Stimulated activated naive B cell treated with anti-CD40 and anti-IgM and Interleukin-4, amounts not matched to agents 10 μg/mL and 1 μg/mL and 100 μg/mL, for 72 hours (primary cell): ENCODE measurements at regions not wholly inside any gene's neighbourhood (a gene's known extent, or its start where the extent isn't known, plus 50 kb on each side); places are given as distances from the start of the nearest gene placed in this dataset.
A peak's percentile ranks its signal among the peaks of the same experiment; 100 is the strongest.
"Not testable (repeated sequence)": the region's sequence is repeated elsewhere in the genome, so short reads cannot be mapped to it uniquely, and the experiment has no call there.

Experiments used
- ATAC-seq, 2 donors: fragments of 150-1000 bp; cut with Tn5 transposase; replicated peaks; 2 replicates each; pipeline ENCODE4 v1.10.0; 2021; ENCODE audit warnings: moderate library complexity in 1 of 2
- DNase-seq: peaks from one replicate; pipeline ENCODE4 v3.0.0; 2021
- H3K27ac Mint-ChIP-seq: one replicate; pipeline ENCODE4 v1.8.0; 2022; ENCODE audit warnings: mild to moderate bottlenecking, mixed read lengths
- H3K27me3 Mint-ChIP-seq, 2 donors: one replicate each; pipeline ENCODE4 v1.8.0; 2022; ENCODE audit warnings: mixed read lengths in 2 of 2
- H3K36me3 Mint-ChIP-seq, 2 donors: one replicate each; pipeline ENCODE4 v1.8.0; 2022; ENCODE audit warnings: mixed read lengths in 2 of 2, mild to moderate bottlenecking in 1 of 2
- H3K4me1 Mint-ChIP-seq, 2 donors: one replicate each; pipeline ENCODE4 v1.8.0; 2022; ENCODE audit warnings: mixed read lengths in 2 of 2, mild to moderate bottlenecking in 1 of 2
- H3K4me3 Mint-ChIP-seq, 2 donors: one replicate each; pipeline ENCODE4 v1.8.0; 2022; ENCODE audit warnings: mild to moderate bottlenecking in 2 of 2, mixed read lengths in 2 of 2, moderate library complexity in 1 of 2
- H3K9me3 Mint-ChIP-seq, 2 donors: one replicate each; pipeline ENCODE4 v1.8.0; 2022; ENCODE audit warnings: mixed read lengths in 2 of 2, mild to moderate bottlenecking in 1 of 2

DNA sequence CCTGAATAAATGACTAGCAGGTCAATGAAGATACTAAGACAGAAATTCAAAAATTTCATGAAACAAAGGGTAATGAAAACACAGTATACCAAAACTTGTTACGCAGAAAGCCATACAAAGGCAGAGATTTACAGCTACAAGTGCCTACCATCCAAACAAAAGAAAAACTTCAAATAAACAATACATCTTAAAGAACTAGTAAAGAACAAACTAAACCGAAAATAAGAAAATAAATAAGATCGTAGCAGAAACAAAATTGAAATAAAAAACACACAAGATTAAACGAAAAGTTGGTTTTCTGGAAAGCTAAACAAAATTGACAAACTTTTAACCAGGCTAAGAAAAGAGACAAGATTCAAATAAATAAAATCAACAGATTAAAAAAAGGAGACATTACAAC, 51.5 kb downstream of the VPREB1 start:
- ATAC-seq, H3K27me3 Mint-ChIP-seq, H3K27ac Mint-ChIP-seq, DNase-seq, H3K9me3 Mint-ChIP-seq: not testable (repeated sequence)
- H3K36me3 Mint-ChIP-seq, result peaks cover 13 to 16% of the 10 kb centered on the region in 2 donors
- peak overlapping the region in 1 of 2 donors; percentile 35 for H3K4me3 Mint-ChIP-seq
- peaks cover 20 to 39% of the 10 kb centered on the region in 2 donors for H3K4me1 Mint-ChIP-seq

DNA sequence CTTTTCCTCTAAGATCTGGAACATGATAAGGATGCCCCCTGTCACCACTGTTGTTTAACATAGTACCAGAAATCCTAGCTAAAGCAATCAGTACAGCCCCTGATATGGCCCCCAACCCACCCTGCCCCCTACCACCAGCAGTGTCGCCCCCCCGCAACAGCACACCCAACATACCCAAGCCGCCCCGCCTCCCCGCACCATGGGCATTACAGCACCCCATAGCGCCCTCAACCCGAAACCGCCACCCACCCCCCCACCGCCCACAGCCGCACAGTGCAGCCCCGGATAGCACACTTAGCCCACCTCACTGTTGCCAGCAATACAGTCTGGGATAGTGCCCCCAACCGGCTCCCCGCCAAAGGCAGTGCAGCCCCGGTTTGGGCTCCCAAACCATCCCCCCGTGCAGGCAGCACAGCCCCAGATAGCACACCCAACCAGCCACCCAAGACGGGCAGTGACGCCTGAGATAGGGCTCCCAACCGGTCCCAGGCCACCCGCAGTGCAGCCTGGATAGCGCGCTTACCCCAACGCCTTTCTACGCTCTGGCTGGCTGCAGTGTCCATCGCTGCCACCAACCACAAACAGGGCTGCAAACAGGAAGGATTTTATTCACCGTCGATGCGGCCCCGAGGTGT, 52.7 kb downstream of the VPREB1 start:
- peak; percentile 18 for DNase-seq
- not testable (repeated sequence) for H3K9me3 Mint-ChIP-seq

DNA sequence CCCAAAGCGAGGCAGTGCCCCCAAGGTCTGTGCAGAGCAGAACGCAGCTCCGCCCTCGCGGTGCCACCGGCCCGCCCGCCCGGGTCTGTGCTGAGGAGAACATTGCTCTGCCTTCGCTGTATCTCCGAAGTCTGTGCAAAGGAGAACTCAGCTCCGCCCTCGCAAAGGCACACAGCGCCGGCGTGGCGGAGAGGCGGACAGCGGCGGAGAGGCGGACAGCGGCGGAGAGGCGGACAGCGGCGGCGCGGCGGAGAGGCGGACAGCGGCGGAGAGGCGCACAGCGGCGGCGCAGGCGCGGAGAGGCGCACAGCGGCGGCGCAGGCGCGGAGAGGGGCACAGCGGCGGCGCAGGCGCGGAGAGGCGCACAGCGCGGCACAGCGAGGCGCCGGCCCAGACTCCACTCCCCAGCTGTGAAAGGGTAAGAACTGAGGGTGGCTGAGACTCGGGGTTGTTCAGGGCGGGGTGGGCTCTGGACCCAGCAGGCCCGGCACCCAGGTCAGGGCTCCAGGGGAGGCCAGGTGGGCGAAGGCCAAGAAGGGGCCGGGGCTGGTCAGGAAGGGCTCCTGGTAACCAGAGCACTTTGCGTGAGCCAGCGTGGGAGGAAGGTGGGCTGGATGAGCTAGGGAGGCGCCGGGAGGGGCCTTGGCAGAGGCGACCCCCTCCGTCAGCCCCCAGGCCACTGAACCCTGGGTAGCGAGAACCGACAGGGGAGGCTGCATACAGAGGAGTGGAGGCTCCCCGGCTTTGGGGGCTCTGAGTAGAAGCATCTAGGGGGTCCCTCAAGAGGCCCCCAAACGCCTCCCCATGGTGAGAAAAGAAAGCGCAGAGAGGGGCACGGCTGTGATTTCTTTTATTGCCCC, 53.4 kb downstream of the VPREB1 start:
- H3K36me3 Mint-ChIP-seq, result peaks cover 13 to 22% of the 10 kb centered on the region in 2 donors
- not testable (repeated sequence) for H3K27me3 Mint-ChIP-seq, H3K9me3 Mint-ChIP-seq
- peak overlapping the region; percentile 93 for H3K27ac Mint-ChIP-seq
- peaks cover 25 to 55% of the 10 kb centered on the region in 2 donors for H3K4me1 Mint-ChIP-seq
- H3K4me3 Mint-ChIP-seq, result peak overlapping the region; percentile 94 to 96
- DNase-seq (peak; percentile 77), ATAC-seq (peak; percentile 99 to 100)

More for the DNA sequence above, 52.7 kb downstream of the VPREB1 start:
- not testable (repeated sequence) for H3K27me3 Mint-ChIP-seq
- Mint-ChIP-seq H3K4me3 (peak overlapping the region; percentile 94 to 96), H3K4me1 (peaks cover 22 to 49% of the 10 kb centered on the region in 2 donors), H3K36me3 (peaks cover 10 to 18% of the 10 kb centered on the region in 2 donors), H3K27ac (peak overlapping the region; percentile 93)
- ATAC-seq, result peak; percentile 30 to 36

DNA sequence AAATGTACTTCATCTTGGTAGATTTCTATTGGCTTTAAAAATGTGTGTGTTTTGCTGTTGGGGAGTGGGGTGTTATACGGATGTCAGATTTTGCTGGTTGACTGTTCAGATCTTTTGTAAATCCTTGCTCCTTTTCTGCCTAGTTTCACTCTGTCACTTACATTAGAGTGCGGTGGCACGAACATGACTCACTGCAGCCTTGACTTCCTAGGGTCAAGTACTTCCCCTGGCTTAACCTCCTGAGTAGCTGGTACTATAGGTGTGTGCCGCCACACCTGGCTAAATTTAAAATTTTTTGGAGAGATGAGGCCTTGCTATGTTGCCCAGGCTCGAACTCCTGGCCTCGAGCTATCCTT, 54.0 kb downstream of the VPREB1 start:
- not testable (repeated sequence) for DNase-seq, H3K9me3 Mint-ChIP-seq, H3K27me3 Mint-ChIP-seq, ATAC-seq
- Mint-ChIP-seq H3K36me3 (peaks cover 10 to 17% of the 10 kb centered on the region in 2 donors), H3K4me1 (peaks cover 24 to 53% of the 10 kb centered on the region in 2 donors), H3K27ac (peak overlapping the region; percentile 93), H3K4me3 (peak overlapping the region; percentile 94 to 96)

DNA sequence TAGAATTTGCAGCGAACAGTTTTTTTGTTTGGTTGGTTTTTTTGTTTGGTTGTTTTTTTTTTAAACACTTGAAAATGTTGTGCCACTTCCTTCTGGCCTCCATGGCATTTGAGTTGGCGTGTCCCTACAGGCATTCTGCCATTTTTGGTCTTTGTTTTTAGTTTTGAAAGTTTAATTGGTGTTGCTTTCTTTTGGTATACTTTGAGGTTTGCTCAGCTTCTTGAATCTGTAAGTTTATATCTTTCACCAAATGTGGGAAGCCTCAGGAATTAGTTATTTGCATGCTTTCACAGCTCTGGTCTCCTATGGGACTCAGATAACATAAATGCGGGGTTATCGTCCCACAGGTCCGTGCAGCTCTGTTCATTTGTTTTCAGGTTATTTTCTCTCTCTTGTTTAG, 55.9 kb downstream of the VPREB1 start:
- H3K4me3 Mint-ChIP-seq, H3K27ac Mint-ChIP-seq, ATAC-seq, H3K9me3 Mint-ChIP-seq, H3K27me3 Mint-ChIP-seq, DNase-seq: not testable (repeated sequence)
- H3K36me3 Mint-ChIP-seq, result peaks cover 18 to 26% of the 10 kb centered on the region in 2 donors
- peaks cover 21 to 50% of the 10 kb centered on the region in 2 donors for H3K4me1 Mint-ChIP-seq

DNA sequence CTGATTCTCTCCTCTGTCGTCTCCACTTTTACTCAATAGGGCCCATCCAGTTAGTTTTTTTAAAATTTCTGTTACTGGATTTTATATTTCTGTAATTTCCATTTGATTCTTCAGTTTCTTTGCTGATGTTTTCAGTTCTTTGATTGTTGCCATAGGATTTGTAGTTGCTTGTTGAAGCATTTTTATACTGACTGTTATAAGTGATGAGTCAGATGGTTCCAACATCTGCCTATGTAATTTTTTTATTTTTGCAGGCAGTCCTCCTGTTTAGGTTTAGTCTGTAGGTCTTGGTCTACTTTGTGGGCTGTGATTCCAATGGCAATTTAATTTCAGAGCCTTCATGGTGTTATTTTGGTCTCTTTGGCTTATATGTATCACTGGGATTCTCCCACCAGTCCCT, 56.4 kb downstream of the VPREB1 start:
- H3K4me3 Mint-ChIP-seq, H3K27ac Mint-ChIP-seq, H3K27me3 Mint-ChIP-seq, ATAC-seq, H3K9me3 Mint-ChIP-seq, DNase-seq: not testable (repeated sequence)
- H3K4me1 Mint-ChIP-seq, result peaks cover 21 to 45% of the 10 kb centered on the region in 2 donors
- H3K36me3 Mint-ChIP-seq, result peaks cover 19 to 30% of the 10 kb centered on the region in 2 donors

DNA sequence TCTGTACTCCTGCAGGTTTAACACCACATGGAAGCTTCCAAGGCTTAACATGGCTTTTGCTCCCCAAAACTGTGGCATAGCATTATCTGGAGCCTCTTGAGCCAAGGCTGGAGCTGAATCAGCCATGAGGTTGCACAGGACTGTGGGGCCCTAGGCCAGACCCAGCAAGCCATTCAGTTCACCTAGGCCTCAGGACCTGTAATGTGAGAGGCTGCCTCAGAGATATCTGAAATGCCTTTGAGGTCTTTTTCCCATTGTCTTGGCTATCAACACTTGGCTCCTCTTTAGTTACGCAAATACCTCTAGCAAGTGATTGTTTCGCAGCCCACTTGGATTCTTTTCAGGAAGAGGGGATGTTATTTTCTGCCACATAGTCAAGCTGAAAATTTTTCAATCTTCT, 72.0 kb downstream of the VPREB1 start:
- H3K36me3 Mint-ChIP-seq, result peaks cover 48 to 58% of the 10 kb centered on the region in 2 donors
- H3K27me3 Mint-ChIP-seq, result no peaks in the 10 kb centered on the region
- no peak overlapping the region for H3K4me3 Mint-ChIP-seq
- peaks cover 18 to 31% of the 10 kb centered on the region in 2 donors for H3K4me1 Mint-ChIP-seq
- DNase-seq (no peak), ATAC-seq (no peak)
- no peak overlapping the region for H3K27ac Mint-ChIP-seq
- H3K9me3 Mint-ChIP-seq, result no peaks in the 10 kb centered on the region

DNA sequence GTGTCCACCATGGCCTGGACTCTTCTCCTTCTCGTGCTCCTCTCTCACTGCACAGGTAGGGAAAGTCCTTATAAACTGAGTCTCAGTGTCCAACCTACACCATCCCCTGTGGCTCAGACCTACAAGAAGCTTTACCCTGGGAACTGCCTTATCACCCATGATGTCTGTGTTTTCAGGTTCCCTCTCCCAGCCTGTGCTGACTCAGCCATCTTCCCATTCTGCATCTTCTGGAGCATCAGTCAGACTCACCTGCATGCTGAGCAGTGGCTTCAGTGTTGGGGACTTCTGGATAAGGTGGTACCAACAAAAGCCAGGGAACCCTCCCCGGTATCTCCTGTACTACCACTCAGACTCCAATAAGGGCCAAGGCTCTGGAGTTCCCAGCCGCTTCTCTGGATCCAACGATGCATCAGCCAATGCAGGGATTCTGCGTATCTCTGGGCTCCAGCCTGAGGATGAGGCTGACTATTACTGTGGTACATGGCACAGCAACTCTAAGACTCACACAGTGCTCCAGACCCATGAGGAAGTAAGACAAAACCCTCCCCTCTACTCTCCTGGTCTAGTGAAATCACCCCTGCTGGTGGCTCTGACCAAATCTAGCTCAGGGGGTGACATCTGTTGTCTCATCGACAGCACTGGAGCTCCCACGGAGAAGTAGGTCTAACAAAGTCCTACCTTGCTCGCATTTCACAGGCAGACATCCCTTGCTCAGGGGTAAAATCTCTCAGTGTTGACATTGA, 74.3 kb downstream of the VPREB1 start:
- Mint-ChIP-seq H3K27ac (peak overlapping the region; percentile 85), H3K27me3 (no peaks in the 10 kb centered on the region), H3K4me1 (peaks cover 30 to 45% of the 10 kb centered on the region in 2 donors), H3K4me3 (no peak overlapping the region), H3K9me3 (no peaks in the 10 kb centered on the region), H3K36me3 (peaks cover 44 to 57% of the 10 kb centered on the region in 2 donors)
- DNase-seq, result no peak
- ATAC-seq, result peak; percentile 45 to 54

DNA sequence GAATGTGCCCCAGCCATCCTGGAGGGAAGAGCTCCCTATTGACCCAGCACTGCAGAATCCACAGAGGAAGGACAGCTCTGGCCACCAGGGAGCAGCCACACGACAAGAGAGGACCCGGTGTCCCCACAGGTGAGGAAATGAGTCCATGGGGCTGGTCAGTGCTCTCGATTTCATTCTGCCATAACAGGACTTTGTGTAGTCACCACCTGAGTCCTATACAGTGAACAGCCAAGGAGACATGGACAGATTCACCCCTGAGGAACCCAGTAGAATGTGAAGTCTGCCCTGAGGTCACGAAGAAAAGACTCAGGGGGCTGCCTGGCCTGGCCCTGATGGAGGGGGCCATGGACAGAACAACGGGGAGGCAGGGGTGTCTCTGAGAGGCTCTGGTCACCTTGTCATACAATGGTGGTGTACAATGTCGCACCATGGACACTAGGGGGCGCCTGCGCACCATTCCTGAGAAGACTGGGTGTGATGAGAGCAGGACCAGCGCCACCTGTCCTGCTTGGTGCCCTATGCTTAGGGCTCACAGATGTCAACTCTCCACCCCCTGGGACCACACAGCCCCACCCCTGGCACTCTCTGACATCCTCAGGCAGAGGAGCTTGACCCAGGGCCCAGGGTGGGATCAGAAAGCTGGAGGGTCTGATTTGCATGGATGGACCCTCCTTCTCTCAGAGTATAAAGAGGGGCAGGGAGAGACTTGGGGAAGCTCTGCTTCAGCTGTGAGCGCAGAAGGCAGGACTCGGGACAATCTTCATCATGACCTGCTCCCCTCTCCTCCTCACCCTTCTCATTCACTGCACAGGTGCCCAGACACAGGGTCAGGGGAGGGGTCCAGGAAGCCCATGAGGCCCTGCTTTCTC, 77.4 kb downstream of the VPREB1 start:
- peaks cover 23 to 31% of the 10 kb centered on the region in 2 donors for H3K36me3 Mint-ChIP-seq
- not testable (repeated sequence) for H3K27me3 Mint-ChIP-seq, H3K9me3 Mint-ChIP-seq, H3K4me3 Mint-ChIP-seq
- DNase-seq, result peak; percentile 76
- peaks cover 34 to 47% of the 10 kb centered on the region in 2 donors for H3K4me1 Mint-ChIP-seq
- peak; percentile 95 to 96 for ATAC-seq
- peak overlapping the region; percentile 65 for H3K27ac Mint-ChIP-seq

DNA sequence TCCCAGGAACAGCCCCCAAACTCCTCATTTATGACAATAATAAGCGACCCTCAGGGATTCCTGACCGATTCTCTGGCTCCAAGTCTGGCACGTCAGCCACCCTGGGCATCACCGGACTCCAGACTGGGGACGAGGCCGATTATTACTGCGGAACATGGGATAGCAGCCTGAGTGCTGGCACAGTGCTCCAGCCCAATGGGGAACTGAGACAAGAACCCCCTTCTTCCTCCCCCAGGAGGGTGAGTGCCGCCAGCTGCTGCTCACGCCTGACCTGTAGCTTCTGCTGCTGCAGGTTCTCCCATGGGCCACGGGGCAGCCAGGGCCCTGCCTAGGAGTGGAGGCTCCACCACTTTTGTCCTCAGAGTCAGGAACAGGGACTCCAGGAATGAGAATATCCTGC, 78.2 kb downstream of the VPREB1 start:
- Mint-ChIP-seq H3K4me1 (peaks cover 33 to 48% of the 10 kb centered on the region in 2 donors), H3K27ac (no peak overlapping the region), H3K36me3 (peaks cover 19 to 23% of the 10 kb centered on the region in 2 donors), H3K27me3 (no peaks in the 10 kb centered on the region), H3K4me3 (no peak overlapping the region), H3K9me3 (no peaks in the 10 kb centered on the region)
- ATAC-seq (no peak), DNase-seq (no peak)

DNA sequence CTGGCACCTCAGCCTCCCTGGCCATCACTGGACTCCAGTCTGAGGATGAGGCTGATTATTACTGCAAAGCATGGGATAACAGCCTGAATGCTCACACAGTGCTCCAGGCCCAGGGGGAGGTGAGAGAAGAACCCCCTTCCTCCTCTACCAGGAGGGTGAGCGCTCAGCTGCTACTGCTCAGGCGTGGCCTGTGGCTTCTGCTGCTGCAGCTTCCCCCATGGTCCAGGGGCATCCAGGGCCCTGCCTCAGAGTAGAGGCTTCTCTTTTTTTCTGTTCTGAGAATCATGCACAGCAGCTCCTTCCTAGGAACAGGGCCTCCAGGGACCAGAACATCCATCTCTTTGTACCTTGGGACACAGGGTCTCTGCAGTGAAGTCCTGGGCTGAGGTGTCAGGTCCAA, 83.1 kb downstream of the VPREB1 start:
- peaks cover 3 to 6% of the 10 kb centered on the region in 2 donors for H3K27me3 Mint-ChIP-seq

DNA sequence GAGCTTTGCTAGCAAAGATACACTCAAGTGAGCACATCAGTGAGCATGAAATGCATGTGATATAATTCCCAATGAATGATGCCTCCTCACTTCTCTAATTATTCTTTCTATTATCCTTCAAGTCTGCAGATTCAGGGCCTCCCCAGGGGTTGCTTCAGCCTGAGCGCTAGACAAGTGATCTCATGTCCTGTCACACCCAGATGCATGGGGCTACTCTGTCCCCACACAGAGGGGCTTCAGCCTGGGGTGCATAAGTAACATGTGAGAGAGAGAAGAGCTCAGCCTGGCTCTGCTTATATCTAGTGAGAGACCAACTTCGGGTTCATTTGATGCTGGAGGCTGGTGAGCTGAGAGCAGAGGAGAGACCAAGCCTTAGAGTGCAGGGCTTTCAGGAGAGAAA, 85.2 kb downstream of the VPREB1 start:
- peaks cover 13 to 19% of the 10 kb centered on the region in 2 donors for H3K27me3 Mint-ChIP-seq
- H3K36me3 Mint-ChIP-seq, result no peaks in the 10 kb centered on the region
- no peak overlapping the region for H3K4me3 Mint-ChIP-seq
- H3K27ac Mint-ChIP-seq, result no peak overlapping the region
- DNase-seq (no peak), ATAC-seq (no peak)
- peaks cover 0 to 4% of the 10 kb centered on the region in 2 donors for H3K9me3 Mint-ChIP-seq
- H3K4me1 Mint-ChIP-seq, result peaks cover 24 to 39% of the 10 kb centered on the region in 2 donors

More for the DNA sequence above, 83.1 kb downstream of the VPREB1 start:
- peak; percentile 82 to 84 for ATAC-seq
- Mint-ChIP-seq H3K9me3 (peaks cover 0 to 4% of the 10 kb centered on the region in 2 donors), H3K4me1 (peaks cover 26 to 47% of the 10 kb centered on the region in 2 donors), H3K36me3 (no peaks in the 10 kb centered on the region), H3K4me3 (no peak overlapping the region), H3K27ac (peak overlapping the region; percentile 43)
- no peak for DNase-seq

DNA sequence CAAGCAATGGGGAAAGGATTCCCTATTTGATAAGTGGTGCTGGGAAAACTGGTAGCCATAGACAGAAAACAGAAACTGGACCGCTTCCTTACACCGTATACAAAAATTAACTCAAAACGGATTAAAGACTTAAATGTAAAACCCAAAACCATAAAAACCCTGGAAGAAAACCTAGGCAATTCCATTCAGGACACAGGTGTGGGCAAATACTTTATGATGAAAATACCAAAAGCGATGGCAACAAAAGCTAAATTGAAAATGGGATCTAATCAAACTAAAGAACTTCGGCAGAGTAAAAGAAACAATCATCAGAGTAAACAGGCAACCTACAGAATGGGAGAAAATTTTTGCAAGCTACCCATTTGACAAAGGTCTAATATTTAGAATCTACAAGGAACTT, 91.1 kb downstream of the VPREB1 start:
- DNase-seq, H3K9me3 Mint-ChIP-seq, H3K36me3 Mint-ChIP-seq, H3K4me3 Mint-ChIP-seq, H3K27ac Mint-ChIP-seq, ATAC-seq, H3K4me1 Mint-ChIP-seq: not testable (repeated sequence)
- peaks cover 23 to 36% of the 10 kb centered on the region in 2 donors for H3K27me3 Mint-ChIP-seq
